ENCODE measurements at regions not wholly inside any gene's neighbourhood (a gene's known extent, or its start where the extent isn't known, plus 50 kb on each side); places are given as distances from the start of the nearest gene placed in this dataset.
"Not testable (repeated sequence)": the region's sequence is repeated elsewhere in the genome, so short reads cannot be mapped to it uniquely, and the experiment has no call there.

- DNase-seq: no peak
Measured at GRCh38 chr21:17738176-17738953, 80.8 kb downstream of the C21orf91 start.

GRCh38 chr21:17736072-17736471, 83.1 kb downstream of the C21orf91 start:
- DNase-seq: no peak

- DNase-seq: no peak
Measured at GRCh38 chr21:17733209-17733608, 85.9 kb downstream of the C21orf91 start.

GRCh38 chr21:17732306-17732705, 86.8 kb downstream of the C21orf91 start:
- DNase-seq: no peak

GRCh38 chr21:17731554-17731953, 87.6 kb downstream of the C21orf91 start:
- no peak for DNase-seq

- DNase-seq: peak; percentile 55
Measured at GRCh38 chr21:17730782-17731181, 88.4 kb downstream of the C21orf91 start.

- DNase-seq: no peak
Measured at GRCh38 chr21:17729455-17729854, 89.7 kb downstream of the C21orf91 start.

GRCh38 chr21:17727361-17727760, 91.8 kb downstream of the C21orf91 start:
- DNase-seq: no peak

GRCh38 chr21:17726047-17726829, 92.9 kb downstream of the C21orf91 start:
- DNase-seq: no peak

GRCh38 chr21:17725339-17725738, 93.8 kb downstream of the C21orf91 start:
- no peak for DNase-seq

- DNase-seq: no peak
Measured at GRCh38 chr21:17712887-17713286, 100.2 kb upstream of the BTG3 start.

- DNase-seq: peak; percentile 59
Measured at GRCh38 chr21:17711896-17712295, 99.2 kb upstream of the BTG3 start.

GRCh38 chr21:17709266-17709611, 96.5 kb upstream of the BTG3 start:
- no peak for DNase-seq

- DNase-seq: no peak
Measured at GRCh38 chr21:17708522-17709265, 96.0 kb upstream of the BTG3 start.

GRCh38 chr21:17699524-17700189, 87.0 kb upstream of the BTG3 start:
- no peak for DNase-seq

GRCh38 chr21:17697473-17697872, 84.8 kb upstream of the BTG3 start:
- DNase-seq: peak; percentile 66

GRCh38 chr21:17694416-17694815, 81.7 kb upstream of the BTG3 start:
- DNase-seq: not testable (repeated sequence)

- peak; percentile 47 for DNase-seq
Measured at GRCh38 chr21:17693801-17694200, 81.1 kb upstream of the BTG3 start.

GRCh38 chr21:17690078-17690494, 77.4 kb upstream of the BTG3 start:
- no peak for DNase-seq

- peak; percentile 51 for DNase-seq
Measured at GRCh38 chr21:17688912-17689874, 76.5 kb upstream of the BTG3 start.

- DNase-seq: no peak
Measured at GRCh38 chr21:17682924-17683323, 70.2 kb upstream of the BTG3 start.
